B cell (primary cell): ENCODE measurements at regions not wholly inside any gene's neighbourhood (a gene's known extent, or its start where the extent isn't known, plus 50 kb on each side); places are given as distances from the start of the nearest gene placed in this dataset.

Source experiments
- ATAC-seq: fragments of 200-7000 bp; cut with Tn5 transposase; one replicate; pipeline ENCODE4 v1.10.0; 2021; ENCODE audit warnings: low read depth, mild to moderate bottlenecking, moderate number of reproducible peaks, moderate library complexity
- CTCF ChIA-PET: fragments of 350-600 bp; sonication (Branson Sonifier 250); formaldehyde crosslinking; loops from one replicate; lab custom pipeline; 2021; ENCODE audit warnings: antibody characterized with exemption, inconsistent platforms; lab: Charles Lee
- POLR2A ChIA-PET: fragments of 350-600 bp; sonication (Branson Sonifier 250); formaldehyde crosslinking; loops from one replicate; lab custom pipeline; 2021; ENCODE audit warnings: antibody characterized with exemption; lab: Charles Lee
- DNase-seq: peaks from one replicate; pipeline ENCODE4 v3.0.0; 2013
- H2AFZ ChIP-seq: 2 replicates; pipeline ENCODE4 v1.6.1; 2012; ENCODE audit warnings: mild to moderate bottlenecking, low read depth, low read length; ENCODE audit not compliant: insufficient read depth, poor library complexity, severe bottlenecking
- H3K27ac ChIP-seq, 2 donors: 1 replicate in 1 of 2; 2 replicates in 1 of 2; pipeline ENCODE4 v1.5.1; 2012 to 2013; ENCODE audit warnings: low read length in 2 of 2, mild to moderate bottlenecking in 2 of 2, moderate library complexity in 1 of 2
- H3K27me3 ChIP-seq, 4 experiments: fragments of 200-600 bp in 1 of 4; sonication (generic) in 1 of 4; replicated peaks in 1 of 4; 1 replicate in 2 of 4; 2 replicates in 2 of 4; pipeline versions ENCODE4 v1.6.1 to v1.7.0; 2013 to 2016; ENCODE audit warnings: low read length in 3 of 4, mild to moderate bottlenecking in 2 of 4, mixed read lengths in 1 of 4, moderate library complexity in 1 of 4; ENCODE audit not compliant: insufficient read depth in 4 of 4, control insufficient read depth in 3 of 4; ENCODE audit errors: control extremely low read depth in 1 of 4
- H3K36me3 ChIP-seq, 2 experiments: replicated peaks in 1 of 2; 1 replicate in 1 of 2; 2 replicates in 1 of 2; pipeline versions ENCODE4 v1.6.1 to v1.7.1; 2013; ENCODE audit warnings: low read length in 1 of 2; ENCODE audit not compliant: insufficient read depth in 2 of 2, control insufficient read depth in 1 of 2; ENCODE audit errors: control extremely low read depth in 1 of 2, extremely low read depth in 1 of 2
- H3K4me1 ChIP-seq, 2 donors: fragments of 200-600 bp in 1 of 2; sonication (generic) in 1 of 2; 1 replicate in 1 of 2; 2 replicates in 1 of 2; pipeline versions ENCODE4 v1.5.1 to v1.6.1; 2013 to 2017; ENCODE audit warnings: low read length in 2 of 2; ENCODE audit not compliant: control insufficient read depth in 2 of 2, insufficient read depth in 2 of 2
- H3K4me2 ChIP-seq: replicated peaks from 2 replicates; pipeline ENCODE3; 2012; ENCODE audit warnings: mild to moderate bottlenecking, low read depth, low read length; ENCODE audit not compliant: poor library complexity, severe bottlenecking
- H3K4me3 ChIP-seq, 5 experiments: fragments of 200-600 bp in 1 of 5; sonication (generic) in 1 of 5; 1 replicate in 3 of 5; 2 replicates in 2 of 5; pipeline versions ENCODE4 v1.5.1 to v1.7.0; 2011 to 2016; ENCODE audit warnings: low read length in 4 of 5, mild to moderate bottlenecking in 4 of 5, low read depth in 2 of 5, control low read depth in 1 of 5, moderate library complexity in 1 of 5; ENCODE audit not compliant: insufficient read depth in 1 of 5; ENCODE audit errors: control extremely low read depth in 1 of 5, extremely low read depth in 1 of 5
- H3K79me2 ChIP-seq: fragments of 200-600 bp; sonication (generic); one replicate; pipeline ENCODE4 v1.6.0; 2016; ENCODE audit warnings: low read length; ENCODE audit not compliant: control insufficient read depth, insufficient read depth
- H3K9ac ChIP-seq: fragments of 200-600 bp; sonication (generic); 2 replicates; pipeline ENCODE4 v1.6.1; 2017; ENCODE audit warnings: mild to moderate bottlenecking, low read length, moderate library complexity
- H3K9me3 ChIP-seq, 3 donors: one replicate each; pipeline versions ENCODE4 v1.6.1 to v1.7.1; 2013; ENCODE audit warnings: low read length in 2 of 3; ENCODE audit not compliant: control insufficient read depth in 2 of 3, insufficient read depth in 1 of 3; ENCODE audit errors: control extremely low read depth in 1 of 3
- H4K20me1 ChIP-seq: 2 replicates; pipeline ENCODE4 v1.6.0; 2012; ENCODE audit warnings: mild to moderate bottlenecking, low read length; ENCODE audit not compliant: insufficient read depth, control insufficient read depth, poor library complexity, severe bottlenecking
- H3K27ac Mint-ChIP-seq: one replicate; pipeline ENCODE4 v1.8.0; 2021; ENCODE audit warnings: mixed read lengths
- H3K27me3 Mint-ChIP-seq: one replicate; pipeline ENCODE4 v1.8.0; 2021; ENCODE audit warnings: mixed read lengths
- H3K4me1 Mint-ChIP-seq: one replicate; pipeline ENCODE4 v1.8.0; 2021; ENCODE audit warnings: mixed read lengths
- H3K4me3 Mint-ChIP-seq: one replicate; pipeline ENCODE4 v1.8.0; 2021; ENCODE audit warnings: mixed read lengths
- H3K9me3 Mint-ChIP-seq: one replicate; pipeline ENCODE4 v1.8.0; 2022; ENCODE audit warnings: mixed read lengths; ENCODE audit not compliant: insufficient read depth
- EZH2 ChIP-seq: IDR thresholded peaks from 2 replicates; pipeline ENCODE4 v1.6.1; 2012; ENCODE audit warnings: borderline replicate concordance, low read depth, mild to moderate bottlenecking, moderate library complexity, low read length; ENCODE audit not compliant: insufficient read depth, poor library complexity, severe bottlenecking
- whole genome bisulfite sequencing: methylation state at CpG from one replicate; pipeline ENCODE4 v1.1.5; 2013; ENCODE audit warnings: missing lambda C conversion rate; ENCODE audit not compliant: insufficient coverage; 5-methylcytosine and 5-hydroxymethylcytosine counted together
- intact Hi-C: fragments of 100-400 bp; cut with micrococcal nuclease; formaldehyde crosslinking; loops from one replicate; pipeline ENCODE4 v1.10.0; 2022
- TF ChIP-seq, protein P1 (sequence below): fragments of 200-600 bp; IDR thresholded peaks from one replicate; pipeline ENCODE4 v1.8.0; 2022; ENCODE audit warnings: antibody characterized with exemption, mild to moderate bottlenecking

DNA sequence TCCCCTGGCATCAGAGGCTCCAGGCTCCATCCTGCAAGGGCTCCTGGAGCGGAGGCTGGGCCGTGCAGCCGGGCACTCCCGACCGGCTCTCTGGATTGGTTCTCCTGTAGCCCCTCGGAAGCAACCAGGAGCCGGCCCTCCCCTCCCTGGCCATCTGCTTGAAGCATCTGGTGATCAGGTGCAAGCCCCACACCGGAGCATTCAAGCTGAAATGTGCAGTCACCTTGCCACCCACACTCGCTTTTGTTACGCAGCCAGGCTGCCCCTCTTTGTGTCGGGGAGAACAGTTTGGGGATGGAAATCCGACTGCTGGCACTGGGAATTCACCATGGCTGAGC is 258.8 kb downstream of the ZNF536 start:
- Histone ChIP-seq H4K20me1 (no peaks in the 10 kb centered on the region), H3K27ac (no peak overlapping the region), H3K9ac (no peak overlapping the region), H3K4me1 (no peaks in the 10 kb centered on the region), H3K9me3 (peaks cover 0 to 48% (median 0%) of the 10 kb centered on the region in 3 donors), H3K4me2 (no peak overlapping the region), H2AFZ (no peak overlapping the region), H3K36me3 (no peaks in the 10 kb centered on the region), H3K27me3 (no peaks in the 10 kb centered on the region), H3K4me3 (no peak overlapping the region), H3K79me2 (no peaks in the 10 kb centered on the region)
- Mint-ChIP-seq H3K27me3 (no peaks in the 10 kb centered on the region), H3K27ac (no peak overlapping the region), H3K9me3 (no peaks in the 10 kb centered on the region), H3K4me1 (no peaks in the 10 kb centered on the region), H3K4me3 (no peak overlapping the region)
- DNase-seq (no peak), ATAC-seq (no peak)
- TF ChIP-seq EZH2, result no peak
- TF ChIP-seq, protein P1, sequence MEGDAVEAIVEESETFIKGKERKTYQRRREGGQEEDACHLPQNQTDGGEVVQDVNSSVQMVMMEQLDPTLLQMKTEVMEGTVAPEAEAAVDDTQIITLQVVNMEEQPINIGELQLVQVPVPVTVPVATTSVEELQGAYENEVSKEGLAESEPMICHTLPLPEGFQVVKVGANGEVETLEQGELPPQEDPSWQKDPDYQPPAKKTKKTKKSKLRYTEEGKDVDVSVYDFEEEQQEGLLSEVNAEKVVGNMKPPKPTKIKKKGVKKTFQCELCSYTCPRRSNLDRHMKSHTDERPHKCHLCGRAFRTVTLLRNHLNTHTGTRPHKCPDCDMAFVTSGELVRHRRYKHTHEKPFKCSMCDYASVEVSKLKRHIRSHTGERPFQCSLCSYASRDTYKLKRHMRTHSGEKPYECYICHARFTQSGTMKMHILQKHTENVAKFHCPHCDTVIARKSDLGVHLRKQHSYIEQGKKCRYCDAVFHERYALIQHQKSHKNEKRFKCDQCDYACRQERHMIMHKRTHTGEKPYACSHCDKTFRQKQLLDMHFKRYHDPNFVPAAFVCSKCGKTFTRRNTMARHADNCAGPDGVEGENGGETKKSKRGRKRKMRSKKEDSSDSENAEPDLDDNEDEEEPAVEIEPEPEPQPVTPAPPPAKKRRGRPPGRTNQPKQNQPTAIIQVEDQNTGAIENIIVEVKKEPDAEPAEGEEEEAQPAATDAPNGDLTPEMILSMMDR, result no peak
- 89% methylated on average over 12 of the region's 12 CpGs for WGBS
- intact Hi-C loops, result no loop called here
- ChIA-PET CTCF (no interaction called here), POLR2A (no interaction called here)

DNA sequence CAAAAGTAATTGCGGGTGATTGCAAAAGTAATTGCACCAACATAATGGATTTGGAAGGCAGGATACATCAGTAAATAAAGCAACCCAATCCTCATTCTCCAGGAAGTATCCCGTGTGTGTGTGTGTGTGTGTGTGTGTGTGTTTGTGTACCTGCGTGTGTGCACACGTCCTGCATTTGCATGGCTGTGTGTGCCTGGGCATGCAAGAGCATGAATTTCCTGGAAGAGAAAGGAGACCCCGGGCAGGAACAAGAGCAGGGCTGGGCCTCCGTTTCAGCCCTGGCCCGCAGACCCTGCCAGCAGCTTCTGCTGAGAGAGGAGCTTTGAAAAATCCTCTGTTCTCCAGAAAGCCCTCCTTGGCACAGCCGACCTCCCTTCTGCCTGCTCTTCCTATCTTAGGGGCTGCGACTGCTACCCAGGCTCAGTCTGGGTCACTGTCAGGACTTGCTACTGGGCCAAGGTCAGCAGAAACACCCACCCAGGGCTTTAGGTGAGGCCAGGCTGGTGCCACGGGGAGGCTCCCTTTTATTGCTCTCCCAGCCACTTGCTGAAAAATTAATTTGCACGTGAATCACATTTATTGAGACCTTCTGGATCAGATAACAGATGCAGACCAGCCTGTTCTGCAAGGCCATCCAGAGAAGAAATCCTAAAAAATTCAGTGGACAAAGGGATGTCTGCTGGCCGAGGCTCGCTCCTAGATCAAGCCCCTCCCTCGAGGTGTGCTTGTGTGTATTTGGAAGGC is 258.3 kb downstream of the ZNF536 start:
- H3K27me3 Mint-ChIP-seq, result no peaks in the 10 kb centered on the region
- DNase-seq, result no peak

More for the DNA sequence above, 258.3 kb downstream of the ZNF536 start:
- H3K27ac ChIP-seq, result no peak overlapping the region
- H3K27me3 ChIP-seq, result no peaks in the 10 kb centered on the region
- intact Hi-C loops, result no loop called here
- TF ChIP-seq, protein P1, result no peak
- CTCF ChIA-PET, result interaction anchor here (1.4 kb wide), 1 partner anchor 9 kb away, joined by 3 read pairs; no protein-coding TSS in a partner anchor
- no peak overlapping the region for H2AFZ ChIP-seq
- WGBS, result 80% methylated on average over 12 of the region's 14 CpGs
- no peaks in the 10 kb centered on the region for H3K79me2 ChIP-seq
- peaks cover 0 to 47% (median 0%) of the 10 kb centered on the region in 3 donors for H3K9me3 ChIP-seq
- H4K20me1 ChIP-seq, result no peaks in the 10 kb centered on the region
- H3K4me3 Mint-ChIP-seq, result no peak overlapping the region
- no peaks in the 10 kb centered on the region for H3K36me3 ChIP-seq
- no peak for ATAC-seq
- H3K9ac ChIP-seq, result no peak overlapping the region
- H3K27ac Mint-ChIP-seq, result no peak overlapping the region
- no peaks in the 10 kb centered on the region for H3K9me3 Mint-ChIP-seq
- no peak overlapping the region for H3K4me3 ChIP-seq
- H3K4me2 ChIP-seq, result no peak overlapping the region
- no peaks in the 10 kb centered on the region for H3K4me1 Mint-ChIP-seq
- POLR2A ChIA-PET, result no interaction called here
- no peaks in the 10 kb centered on the region for H3K4me1 ChIP-seq
